HepG2 (cell line): ENCODE measurements at regions not wholly inside any gene's neighbourhood (a gene's known extent, or its start where the extent isn't known, plus 50 kb on each side); places are given as distances from the start of the nearest gene placed in this dataset.

Experiments used
- ATAC-seq: fragments of 200-7000 bp; cut with Tn5 transposase; 3 replicates; pipeline ENCODE4 v1.9.1; 2020; ENCODE audit warnings: mild to moderate bottlenecking, moderate library complexity
- BruUV-seq: library from RNA; stranded (reverse); fragments of 400-500 nt; replicated peaks from 2 replicates; lab custom pipeline; 2021; lab: Mats Ljungman, UMichigan
- CTCF ChIA-PET: fragments of 300-600 bp; formaldehyde crosslinking; extraction: SDS; loops from one replicate; lab custom pipeline; 2021; ENCODE audit warnings: low total read pairs, inconsistent platforms, low intra/inter-chr PET ratio; lab: Yijun Ruan, JAX
- POLR2A ChIA-PET: fragments of 350-600 bp; sonication (Branson Sonifier 250); formaldehyde crosslinking; loops from one replicate; lab custom pipeline; 2020; ENCODE audit warnings: antibody characterized with exemption, inconsistent platforms; lab: Yijun Ruan, JAX
- DNase-seq: peaks from one replicate; pipeline ENCODE4 v3.0.0-alpha.2; 2015; ENCODE audit warnings: low spot score
- FAIRE-seq: peaks from 3 replicates; lab custom pipeline; 2011; peaks lifted over from hg19 to GRCh38; lab: Jason Lieb, UNC
- H2AFZ ChIP-seq: one replicate; pipeline ENCODE4 v1.6.1; 2011; ENCODE audit warnings: low read length, inconsistent platforms
- H3K27ac ChIP-seq: fragments of 300-600 bp; 3 replicates; pipeline ENCODE4 v1.8.0; 2011; ENCODE audit warnings: mixed run types, mild to moderate bottlenecking, mixed read lengths, low read length, inconsistent platforms; ENCODE audit not compliant: insufficient read depth; ENCODE audit errors: extremely low read length
- H3K27me3 ChIP-seq, 2 experiments: fragments of 200-600 bp in 1 of 2; 2 replicates in 1 of 2; 3 replicates in 1 of 2; pipeline versions ENCODE4 v1.6.0 to v1.8.0; 2011; ENCODE audit warnings: low read length in 2 of 2, mild to moderate bottlenecking in 2 of 2, moderate library complexity in 2 of 2, inconsistent platforms in 1 of 2; ENCODE audit not compliant: insufficient read depth in 2 of 2, control insufficient read depth in 1 of 2
- H3K36me3 ChIP-seq, 2 experiments: fragments of 200-600 bp in 1 of 2; replicated peaks in 1 of 2; 2 replicates in 1 of 2; 3 replicates in 1 of 2; pipeline versions ENCODE4 v1.5.1 to v1.8.0; 2011; ENCODE audit warnings: low read length in 2 of 2, inconsistent platforms in 1 of 2; ENCODE audit not compliant: insufficient read depth in 2 of 2, control insufficient read depth in 1 of 2
- H3K4me1 ChIP-seq: 2 replicates; pipeline ENCODE4 v1.5.1; 2012; ENCODE audit warnings: low read length, inconsistent platforms; ENCODE audit not compliant: insufficient read depth
- H3K4me2 ChIP-seq: 2 replicates; pipeline ENCODE4 v1.6.0; 2011; ENCODE audit warnings: low read depth, low read length, inconsistent platforms
- H3K4me3 ChIP-seq, 3 experiments: fragments of 200-600 bp in 1 of 3; sonication (generic), shearing (Covaris generic) in 1 of 3; replicated peaks in 1 of 3; 2 replicates each; pipeline ENCODE4 v1.5.1; 2011 to 2016; ENCODE audit warnings: low read length in 3 of 3, inconsistent platforms in 2 of 3, low read depth in 2 of 3, mild to moderate bottlenecking in 2 of 3, control low read depth in 1 of 3, mixed read lengths in 1 of 3; ENCODE audit not compliant: insufficient read depth in 1 of 3
- H3K79me2 ChIP-seq: one replicate; pipeline ENCODE4 v1.6.1; 2011; ENCODE audit warnings: low read length, inconsistent platforms; ENCODE audit not compliant: insufficient read depth
- H3K9ac ChIP-seq: 2 replicates; pipeline ENCODE4 v1.6.0; 2011; ENCODE audit warnings: mild to moderate bottlenecking, low read depth, low read length, inconsistent platforms; ENCODE audit not compliant: insufficient read depth
- H3K9me3 ChIP-seq: 2 replicates; pipeline ENCODE4 v1.5.1; 2012; ENCODE audit warnings: mild to moderate bottlenecking, low read length
- H4K20me1 ChIP-seq: 2 replicates; pipeline ENCODE4 v1.6.0; 2011; ENCODE audit warnings: inconsistent platforms, mild to moderate bottlenecking, low read length, moderate library complexity; ENCODE audit not compliant: insufficient read depth
- AKAP8 ChIP-seq: sonication (generic); formaldehyde crosslinking; IDR thresholded peaks from 2 replicates; pipeline ENCODE4 v1.5.1; 2020; ENCODE audit warnings: mild to moderate bottlenecking, missing genetic modification reagents
- CEBPG ChIP-seq: IDR thresholded peaks from 2 replicates; pipeline ENCODE4 v1.6.1; 2016
- CREB3 ChIP-seq: sonication (generic); formaldehyde crosslinking; IDR thresholded peaks from 2 replicates; pipeline ENCODE4 v1.5.0; 2020; ENCODE audit warnings: missing genetic modification reagents
- HNRNPK ChIP-seq: fragments of 200-400 bp; formaldehyde crosslinking; IDR thresholded peaks from 2 replicates; pipeline ENCODE4 v1.6.1; 2018; ENCODE audit warnings: low read length, low read depth, moderate library complexity, mild to moderate bottlenecking; ENCODE audit not compliant: poor library complexity, severe bottlenecking
- JUNB ChIP-seq: sonication (generic); formaldehyde crosslinking; IDR thresholded peaks from 2 replicates; pipeline ENCODE4 v1.8.0; 2022; ENCODE audit warnings: missing genetic modification reagents, mild to moderate bottlenecking, borderline replicate concordance
- POLR2G ChIP-seq: fragments of 200-400 bp; formaldehyde crosslinking; IDR thresholded peaks from 2 replicates; pipeline ENCODE4 v1.6.1; 2018; ENCODE audit warnings: mild to moderate bottlenecking, low read depth, low read length, moderate library complexity
- PPARG ChIP-seq: conservative IDR thresholded peaks from 2 replicates; pipeline ENCODE4 v1.6.1; 2016; ENCODE audit warnings: missing biosample characterization, missing genetic modification reagents
- STAG1 ChIP-seq: sonication (generic); formaldehyde crosslinking; IDR thresholded peaks from 2 replicates; pipeline ENCODE4 v1.4.0; 2020; ENCODE audit warnings: missing genetic modification reagents
- ZBTB21 ChIP-seq: sonication (generic); formaldehyde crosslinking; IDR thresholded peaks from 2 replicates; pipeline ENCODE4 v1.4.0; 2020; ENCODE audit warnings: missing genetic modification reagents
- ZKSCAN5 ChIP-seq: sonication (generic); formaldehyde crosslinking; IDR thresholded peaks from 2 replicates; pipeline ENCODE4 v1.5.1; 2020; ENCODE audit warnings: mild to moderate bottlenecking, missing genetic modification reagents
- ZNF275 ChIP-seq: sonication (generic); formaldehyde crosslinking; IDR thresholded peaks from 2 replicates; pipeline ENCODE4 v1.8.0; 2022; ENCODE audit warnings: missing genetic modification reagents, mild to moderate bottlenecking, inconsistent platforms, borderline replicate concordance
- ZNF567 ChIP-seq: sonication (generic); formaldehyde crosslinking; IDR thresholded peaks from 2 replicates; pipeline ENCODE4 v1.8.1; 2023; ENCODE audit warnings: mild to moderate bottlenecking, missing genetic modification reagents, borderline replicate concordance
- ZNF737 ChIP-seq: sonication (generic); formaldehyde crosslinking; IDR thresholded peaks from 2 replicates; pipeline ENCODE4 v1.5.0; 2020; ENCODE audit warnings: missing genetic modification reagents, mild to moderate bottlenecking, borderline replicate concordance
- ZNF839 ChIP-seq: sonication (generic); formaldehyde crosslinking; IDR thresholded peaks from 2 replicates; pipeline ENCODE4 v1.4.0; 2020; ENCODE audit warnings: missing genetic modification reagents, mild to moderate bottlenecking, borderline replicate concordance
- ZNF841 ChIP-seq: sonication (generic); formaldehyde crosslinking; IDR thresholded peaks from 2 replicates; pipeline ENCODE4 v1.8.1; 2023; ENCODE audit warnings: missing genetic modification reagents, borderline replicate concordance
- WGBS: methylation state at CpG from one replicate; pipeline ENCODE4 v1.1.6; 2017; ENCODE audit warnings: low lambda C conversion rate; 5-methylcytosine and 5-hydroxymethylcytosine counted together
- in situ Hi-C: cut with HindIII; loops from 2 replicates; pipeline ENCODE4 v1.10.0; 2017; ENCODE audit warnings: low pct_unique_long_range_greater_than_20kb; ENCODE audit not compliant: extremely low pct_ligation_motif_present
- intact Hi-C: fragments of 100-400 bp; cut with micrococcal nuclease; formaldehyde crosslinking; loops from one replicate; pipeline ENCODE4 v1.10.0; 2022; ENCODE audit not compliant: unreplicated experiment
- TF ChIP-seq, protein P1 (sequence below): sonication (generic); formaldehyde crosslinking; IDR thresholded peaks from 2 replicates; pipeline ENCODE4 v1.4.0; 2020; ENCODE audit warnings: missing genetic modification reagents, borderline replicate concordance

DNA sequence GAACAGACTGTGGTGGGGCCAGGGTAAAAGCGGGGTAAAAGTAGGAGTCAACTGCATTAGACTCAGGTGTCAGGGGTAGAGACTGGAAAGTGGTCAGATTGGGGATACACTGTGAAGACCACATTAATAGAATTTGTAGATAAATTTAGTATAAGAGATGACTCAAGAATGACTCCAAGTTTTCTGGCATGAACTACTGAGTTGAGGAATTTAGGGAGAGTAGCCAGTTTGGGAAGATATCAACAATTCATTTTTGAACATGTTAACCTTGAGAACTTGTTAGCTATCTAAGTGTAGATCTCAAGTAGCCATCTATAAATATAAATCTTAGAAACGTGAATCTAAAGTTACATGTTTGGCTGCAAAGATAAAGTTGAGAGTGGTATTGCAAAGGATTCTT is 206.9 kb upstream of the HCCS start:
- TF ChIP-seq STAG1 (CRISPR knock-in tag) (no peak), ZNF737 (CRISPR knock-in tag) (no peak), ZKSCAN5 (no peak), HNRNPK (no peak), ZNF839 (CRISPR knock-in tag) (no peak), ZNF567 (no peak), JUNB (no peak), POLR2G (no peak), CREB3 (CRISPR knock-in tag) (no peak), AKAP8 (CRISPR knock-in tag) (no peak), CEBPG (no peak), ZNF841 (no peak), ZBTB21 (CRISPR knock-in tag) (no peak), PPARG (CRISPR knock-in tag) (no peak), ZNF275 (CRISPR knock-in tag) (no peak)
- TF ChIP-seq, protein P1, sequence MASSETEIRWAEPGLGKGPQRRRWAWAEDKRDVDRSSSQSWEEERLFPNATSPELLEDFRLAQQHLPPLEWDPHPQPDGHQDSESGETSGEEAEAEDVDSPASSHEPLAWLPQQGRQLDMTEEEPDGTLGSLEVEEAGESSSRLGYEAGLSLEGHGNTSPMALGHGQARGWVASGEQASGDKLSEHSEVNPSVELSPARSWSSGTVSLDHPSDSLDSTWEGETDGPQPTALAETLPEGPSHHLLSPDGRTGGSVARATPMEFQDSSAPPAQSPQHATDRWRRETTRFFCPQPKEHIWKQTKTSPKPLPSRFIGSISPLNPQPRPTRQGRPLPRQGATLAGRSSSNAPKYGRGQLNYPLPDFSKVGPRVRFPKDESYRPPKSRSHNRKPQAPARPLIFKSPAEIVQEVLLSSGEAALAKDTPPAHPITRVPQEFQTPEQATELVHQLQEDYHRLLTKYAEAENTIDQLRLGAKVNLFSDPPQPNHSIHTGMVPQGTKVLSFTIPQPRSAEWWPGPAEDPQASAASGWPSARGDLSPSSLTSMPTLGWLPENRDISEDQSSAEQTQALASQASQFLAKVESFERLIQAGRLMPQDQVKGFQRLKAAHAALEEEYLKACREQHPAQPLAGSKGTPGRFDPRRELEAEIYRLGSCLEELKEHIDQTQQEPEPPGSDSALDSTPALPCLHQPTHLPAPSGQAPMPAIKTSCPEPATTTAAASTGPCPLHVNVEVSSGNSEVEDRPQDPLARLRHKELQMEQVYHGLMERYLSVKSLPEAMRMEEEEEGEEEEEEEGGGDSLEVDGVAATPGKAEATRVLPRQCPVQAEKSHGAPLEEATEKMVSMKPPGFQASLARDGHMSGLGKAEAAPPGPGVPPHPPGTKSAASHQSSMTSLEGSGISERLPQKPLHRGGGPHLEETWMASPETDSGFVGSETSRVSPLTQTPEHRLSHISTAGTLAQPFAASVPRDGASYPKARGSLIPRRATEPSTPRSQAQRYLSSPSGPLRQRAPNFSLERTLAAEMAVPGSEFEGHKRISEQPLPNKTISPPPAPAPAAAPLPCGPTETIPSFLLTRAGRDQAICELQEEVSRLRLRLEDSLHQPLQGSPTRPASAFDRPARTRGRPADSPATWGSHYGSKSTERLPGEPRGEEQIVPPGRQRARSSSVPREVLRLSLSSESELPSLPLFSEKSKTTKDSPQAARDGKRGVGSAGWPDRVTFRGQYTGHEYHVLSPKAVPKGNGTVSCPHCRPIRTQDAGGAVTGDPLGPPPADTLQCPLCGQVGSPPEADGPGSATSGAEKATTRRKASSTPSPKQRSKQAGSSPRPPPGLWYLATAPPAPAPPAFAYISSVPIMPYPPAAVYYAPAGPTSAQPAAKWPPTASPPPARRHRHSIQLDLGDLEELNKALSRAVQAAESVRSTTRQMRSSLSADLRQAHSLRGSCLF (CRISPR knock-in tag), result no peak
- DNase-seq (no peak), ATAC-seq (no peak), FAIRE-seq (no peak)
- no peak overlapping the region for H3K27ac ChIP-seq
- H3K36me3 ChIP-seq, result no peaks in the 10 kb centered on the region
- peaks cover 29% of the 10 kb centered on the region for H3K4me1 ChIP-seq
- ChIA-PET POLR2A (no interaction called here), CTCF (no interaction called here)
- intact Hi-C loops, result loop anchor here (5.0 to 10.0 kb wide), 2 partner anchors 78 to 191 kb away; no protein-coding TSS in a partner anchor
- H3K79me2 ChIP-seq, result no peaks in the 10 kb centered on the region
- BruUV-seq, result no TSS peak
- no peak overlapping the region for H3K4me3 ChIP-seq
- no peak overlapping the region for H2AFZ ChIP-seq
- H3K27me3 ChIP-seq, result no peaks in the 10 kb centered on the region
- in situ Hi-C loops, result no loop called here
- no peaks in the 10 kb centered on the region for H4K20me1 ChIP-seq
- no peak overlapping the region for H3K4me2 ChIP-seq
- no peak overlapping the region for H3K9ac ChIP-seq
- peaks cover 5% of the 10 kb centered on the region for H3K9me3 ChIP-seq
- 73% methylated on average over 2 of the region's 2 CpGs for WGBS
